ENCODE measurements at regions not wholly inside any gene's neighbourhood (a gene's known extent, or its start where the extent isn't known, plus 50 kb on each side); places are given as distances from the start of the nearest gene placed in this dataset.

DNA sequence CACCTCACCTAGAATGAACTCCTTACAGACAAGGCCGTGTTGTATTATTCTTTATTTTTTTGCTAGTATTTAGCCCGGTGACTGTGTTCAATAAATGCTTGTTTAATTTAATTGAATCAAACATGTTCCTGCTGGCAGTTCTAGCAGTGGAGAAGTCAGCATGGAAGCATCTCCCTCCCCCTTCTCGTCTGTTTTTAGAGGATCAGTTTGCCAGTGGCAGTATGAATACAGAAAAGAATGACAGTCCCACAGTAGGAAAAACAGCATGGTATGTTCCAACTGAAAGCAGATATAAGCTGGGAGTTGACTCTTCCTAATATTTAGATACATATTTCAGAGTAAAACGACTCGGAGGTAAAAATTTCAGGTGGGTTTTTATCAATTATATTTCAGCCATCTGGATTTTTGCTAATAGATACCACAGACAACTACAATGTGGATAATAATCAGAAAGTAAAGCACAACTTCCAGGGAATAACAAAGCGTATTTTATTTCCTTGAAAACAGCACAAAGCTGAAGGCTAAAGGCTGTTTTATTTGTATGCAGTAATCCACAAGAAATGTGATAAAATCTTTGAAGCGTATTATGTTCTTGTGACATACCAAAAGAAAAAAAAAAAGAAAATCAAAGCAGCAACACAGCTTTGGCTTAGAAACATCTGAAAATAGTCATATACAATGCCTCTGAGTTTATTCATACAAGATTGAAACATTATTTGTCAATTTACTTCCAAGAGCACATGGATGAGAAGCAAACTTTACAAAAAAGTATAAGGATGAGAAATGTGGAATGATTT lies 244.5 kb upstream of the KCNMB2 start:
- no peak for DNase-seq (ENCODE audit: low read depth in 2 of 2)

DNA sequence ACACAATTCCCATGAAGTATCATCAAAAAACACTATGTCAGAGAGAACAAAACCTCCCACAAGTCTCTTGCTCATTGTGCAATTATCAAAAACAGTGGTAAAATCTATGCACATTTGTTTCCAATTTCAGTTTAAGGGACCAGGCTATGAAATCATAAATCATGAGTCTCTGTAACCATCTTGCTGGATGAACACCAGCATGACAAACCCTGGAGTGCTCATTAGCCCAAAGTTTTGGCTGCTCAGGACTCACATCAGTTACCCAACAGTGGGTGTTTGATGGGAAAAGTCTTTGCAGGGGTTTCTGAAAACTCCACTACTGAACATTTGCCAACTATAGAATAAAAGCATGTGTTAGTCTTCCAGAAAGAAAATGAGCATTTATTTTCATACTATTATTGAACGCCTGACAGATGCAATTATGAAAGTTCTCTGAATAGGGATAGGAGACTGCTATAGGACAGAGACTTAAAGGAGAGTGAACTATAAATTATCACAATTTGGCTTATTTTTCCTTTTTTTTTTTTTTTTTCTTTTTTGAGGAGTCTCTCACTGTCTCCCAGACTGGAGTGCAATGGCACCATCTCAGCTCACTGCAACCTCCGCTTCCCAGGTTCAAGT lies 240.8 kb upstream of the KCNMB2 start:
- DNase-seq (ENCODE audit: low read depth in 2 of 2): no peak

DNA sequence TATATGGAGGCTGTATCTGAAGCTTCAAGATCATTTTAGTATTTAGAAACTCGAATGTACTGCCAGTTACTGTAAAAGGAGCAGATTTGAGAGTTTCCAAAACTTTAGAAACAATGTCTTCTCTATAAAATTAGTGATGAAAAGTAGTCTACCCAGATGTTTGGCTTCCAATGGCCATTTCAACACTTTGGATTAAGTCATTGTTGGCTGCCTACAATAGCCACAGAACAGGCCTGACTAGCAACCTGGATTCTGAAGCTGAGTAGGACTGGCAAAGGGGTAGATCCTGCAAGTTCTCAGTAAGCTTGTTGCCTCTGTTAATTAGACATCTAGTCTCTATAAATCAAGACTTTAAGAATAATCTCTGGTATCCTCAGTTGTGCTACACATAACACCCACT lies 239.0 kb upstream of the KCNMB2 start:
- DNase-seq (ENCODE audit: low read depth in 2 of 2): no peak

- no peak for DNase-seq (ENCODE audit: low read depth in 2 of 2)
Observed at GRCh38 chr3:178297740-178298139, 238.5 kb upstream of the KCNMB2 start.

DNA sequence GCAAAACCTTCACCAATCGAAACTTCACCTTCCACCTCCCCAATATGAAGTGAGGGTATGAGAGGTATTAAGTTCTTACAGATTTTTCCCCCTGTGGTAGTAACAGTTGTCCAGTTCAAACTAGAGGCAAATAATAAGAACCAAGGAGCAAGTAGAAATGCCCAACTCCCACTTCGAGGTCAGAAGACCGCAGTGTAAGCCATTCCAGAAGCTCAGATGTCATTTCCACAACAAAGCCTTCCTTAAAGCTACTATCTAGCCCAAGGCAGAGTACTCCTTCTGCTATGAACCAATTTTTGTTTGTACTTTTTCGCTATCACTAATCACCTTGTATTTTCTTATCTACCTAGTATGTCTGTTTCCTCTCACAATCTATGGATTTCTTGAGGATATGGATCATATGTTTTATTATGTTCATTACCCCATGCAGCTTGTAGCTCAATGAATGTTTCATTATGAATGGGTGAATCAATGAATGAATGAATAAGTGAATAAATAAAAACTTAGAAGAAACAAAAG lies 235.7 kb upstream of the KCNMB2 start:
- no peak for DNase-seq (ENCODE audit: low read depth in 2 of 2)

DNA sequence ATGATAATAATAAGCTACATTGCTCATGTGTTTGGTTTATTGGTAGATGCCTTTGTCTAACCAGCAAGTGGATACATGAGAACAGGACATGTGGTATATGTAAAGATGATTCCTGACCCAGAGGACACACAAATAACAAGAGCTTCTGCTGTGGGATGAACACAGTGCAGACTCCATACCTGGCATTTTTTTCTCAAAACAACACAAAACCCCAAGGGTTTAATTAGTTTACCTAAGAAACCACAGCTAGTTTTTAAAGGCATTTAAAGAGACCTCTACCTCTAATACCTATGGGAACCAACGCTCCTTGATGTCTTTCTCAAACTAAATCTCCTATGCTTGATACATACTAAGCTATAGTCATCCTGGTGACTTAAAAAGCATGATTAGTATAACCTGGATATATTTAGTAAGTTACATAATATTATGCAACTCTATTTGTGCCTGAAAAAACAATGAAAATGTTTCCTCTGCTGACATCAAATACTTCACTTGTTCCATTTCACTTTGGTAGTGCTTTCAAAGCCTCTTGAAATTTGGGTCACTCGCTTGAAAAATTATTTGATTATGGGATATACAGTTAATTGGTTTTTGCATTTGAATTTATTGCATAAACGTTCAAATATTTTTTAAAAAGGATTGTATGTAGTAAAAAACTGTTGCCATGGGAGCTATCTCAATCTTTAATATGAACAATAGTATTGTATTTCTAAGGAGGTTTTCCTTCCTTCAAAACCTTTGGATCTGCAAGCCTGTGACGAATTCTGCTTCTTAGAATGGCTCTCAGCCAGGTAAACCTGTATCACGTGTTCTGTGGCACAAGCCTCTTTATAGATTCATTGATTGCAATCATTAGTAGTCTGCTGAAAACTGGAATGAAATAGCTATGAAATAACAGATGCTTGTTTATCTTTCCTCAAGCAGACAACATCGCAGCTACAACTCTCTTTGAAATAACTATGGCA lies 233.0 kb upstream of the KCNMB2 start:
- DNase-seq (ENCODE audit: low read depth in 2 of 2): no peak

- no peak for DNase-seq (ENCODE audit: low read depth in 2 of 2)
Observed at GRCh38 chr3:178304758-178305467, 231.3 kb upstream of the KCNMB2 start.

DNA sequence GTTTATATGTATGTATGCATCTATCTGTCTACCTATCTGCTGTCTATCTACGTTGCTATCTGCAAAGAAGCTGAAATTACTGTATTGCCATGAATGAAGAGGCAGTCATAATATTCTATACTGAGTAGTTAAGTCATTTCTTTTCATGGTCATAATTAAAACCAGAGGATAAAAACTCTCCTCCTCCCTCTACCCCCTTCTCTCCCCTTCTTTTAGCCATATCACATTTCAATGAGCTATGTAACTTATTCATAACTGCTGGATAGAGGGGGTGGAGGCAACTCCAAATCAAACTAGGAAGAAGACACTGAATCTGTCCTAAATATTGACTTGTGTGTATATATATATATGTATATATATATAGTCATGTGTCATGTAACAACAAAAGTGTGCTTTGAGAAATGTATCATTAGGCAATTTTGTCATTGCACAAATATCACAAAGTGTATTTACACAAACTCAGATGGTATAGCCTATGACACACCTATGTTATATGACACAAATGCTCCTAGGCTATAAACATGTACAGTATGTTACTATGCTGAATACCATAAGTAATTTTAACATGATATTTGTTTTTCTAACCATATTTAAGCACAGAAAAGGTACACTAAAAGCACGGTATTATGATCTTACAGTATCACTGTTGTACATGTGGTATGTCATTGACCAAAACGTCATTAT lies 229.7 kb upstream of the KCNMB2 start:
- DNase-seq (ENCODE audit: low read depth in 2 of 2): no peak

GRCh38 chr3:178308771-178309170 lies 227.5 kb upstream of the KCNMB2 start:
- DNase-seq (ENCODE audit: low read depth in 2 of 2): no peak

- DNase-seq (ENCODE audit: low read depth in 2 of 2): no peak
Observed at GRCh38 chr3:178310949-178311348, 225.3 kb upstream of the KCNMB2 start.

DNA sequence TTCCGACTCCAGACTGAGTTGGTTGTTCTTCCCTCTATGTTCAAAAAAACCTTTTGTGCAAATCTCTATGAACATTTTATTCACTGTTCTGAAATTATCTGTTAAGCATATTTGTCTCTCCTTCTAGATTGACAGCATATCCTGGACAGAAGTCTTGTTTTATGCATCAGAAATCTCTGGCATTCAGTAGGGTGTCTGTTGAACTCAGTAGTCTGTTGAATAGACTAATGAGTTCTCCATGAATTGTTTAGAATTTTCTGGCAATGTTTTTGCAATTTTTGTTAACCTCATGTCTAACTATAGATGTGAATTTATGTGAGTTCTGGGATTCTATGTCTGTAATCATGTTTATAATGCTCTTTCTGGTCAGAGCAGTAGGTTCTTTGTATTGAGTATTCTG lies 222.5 kb upstream of the KCNMB2 start:
- no peak for DNase-seq (ENCODE audit: low read depth in 2 of 2)

- no peak for DNase-seq (ENCODE audit: low read depth in 2 of 2)
Observed at GRCh38 chr3:178318340-178318739, 217.9 kb upstream of the KCNMB2 start.

- no peak for DNase-seq (ENCODE audit: low read depth in 2 of 2)
Observed at GRCh38 chr3:178318941-178319816, 217.1 kb upstream of the KCNMB2 start.

- no peak for DNase-seq (ENCODE audit: low read depth in 2 of 2)
Observed at GRCh38 chr3:178320456-178321351, 215.5 kb upstream of the KCNMB2 start.

GRCh38 chr3:178324356-178324755 lies 211.9 kb upstream of the KCNMB2 start:
- DNase-seq (ENCODE audit: low read depth in 2 of 2): no peak

DNA sequence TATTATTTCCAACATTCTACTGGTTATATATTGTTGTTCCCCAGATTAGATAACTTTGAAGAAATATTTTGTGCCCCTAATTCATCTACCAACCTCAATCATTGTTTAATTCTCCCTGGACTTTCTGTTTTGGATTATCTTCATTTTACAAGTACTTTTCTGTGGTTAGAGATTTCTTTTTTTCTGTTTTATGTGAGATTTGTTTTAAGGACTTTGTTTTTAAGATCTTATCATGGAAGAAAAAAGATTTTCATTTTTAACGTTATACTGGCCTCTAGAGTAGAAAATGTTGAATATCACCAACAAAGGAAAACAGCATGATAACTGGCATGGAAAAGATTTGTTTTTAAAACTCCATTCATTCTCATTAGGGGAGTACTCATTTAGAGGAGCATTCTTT lies 210.9 kb upstream of the KCNMB2 start:
- no peak for DNase-seq (ENCODE audit: low read depth in 2 of 2)

- DNase-seq (ENCODE audit: low read depth in 2 of 2): no peak
Observed at GRCh38 chr3:178329936-178330335, 206.3 kb upstream of the KCNMB2 start.

DNA sequence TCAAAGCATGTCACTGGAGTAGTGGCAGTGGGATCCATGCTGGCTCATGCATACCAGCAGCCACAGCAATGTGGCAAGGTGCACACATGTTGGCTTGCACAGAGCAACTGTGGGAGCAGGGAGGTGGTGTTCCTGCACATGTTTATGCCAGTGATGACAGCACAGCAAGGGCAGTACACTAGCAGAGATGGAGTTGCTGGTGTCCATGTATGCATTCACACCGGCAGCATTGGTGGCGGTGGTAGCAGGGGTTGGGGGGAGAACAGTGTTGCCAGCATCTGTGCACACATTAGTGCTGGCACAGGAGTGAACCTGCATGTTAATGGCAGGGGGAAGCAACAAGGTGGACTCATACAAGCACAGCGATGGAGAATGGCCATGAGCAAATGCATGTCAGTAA lies 202.0 kb upstream of the KCNMB2 start:
- no peak for DNase-seq (ENCODE audit: low read depth in 2 of 2)

DNA sequence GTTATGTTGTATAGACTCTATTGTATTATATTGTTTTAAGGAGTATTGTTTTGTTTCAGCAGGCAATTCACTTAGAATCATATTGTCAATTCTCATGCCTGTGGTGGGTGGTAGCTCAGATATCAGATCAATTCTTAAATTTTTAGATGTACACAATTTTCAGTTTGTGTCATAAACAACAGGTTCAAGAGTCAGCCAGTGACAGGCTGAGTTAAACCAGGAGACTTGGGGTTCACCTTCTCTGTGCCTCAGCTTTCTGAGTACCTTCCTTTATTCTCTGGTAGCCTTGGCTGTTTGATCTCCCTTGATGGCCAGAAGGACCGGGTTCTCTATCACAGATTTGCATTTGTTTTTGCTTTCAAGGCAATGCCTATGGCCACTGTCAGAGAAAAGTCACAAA lies 199.9 kb upstream of the KCNMB2 start:
- DNase-seq (ENCODE audit: low read depth in 2 of 2): no peak

Measured in stimulated activated CD4-positive, alpha-beta T cell treated with anti-CD3 and anti-CD28 coated beads, Interleukin-12 subunit alpha, Interleukin-12 subunit beta, amount 100 ng/mL, for 24 hours (primary cell).